Smooth muscle cell (in vitro differentiated cells): ENCODE measurements at regions not wholly inside any gene's neighbourhood (a gene's known extent, or its start where the extent isn't known, plus 50 kb on each side); places are given as distances from the start of the nearest gene placed in this dataset.

Source experiments
- DNase-seq: peaks from one replicate; lab custom pipeline; 2025; ENCODE audit not compliant: unreplicated experiment; lab: John Stamatoyannopoulos, UW
- H2AFZ ChIP-seq: fragments of 200-600 bp; sonication (generic); 2 replicates; pipeline ENCODE4 v1.6.0; 2016; ENCODE audit warnings: antibody characterized with exemption, low read depth, mild to moderate bottlenecking
- H3F3A ChIP-seq: fragments of 200-600 bp; sonication (generic); 2 replicates; pipeline ENCODE4 v1.6.0; 2017; ENCODE audit warnings: antibody characterized with exemption, low read depth
- H3K27ac ChIP-seq: fragments of 200-600 bp; sonication (generic); 2 replicates; pipeline ENCODE4 v1.5.1; 2016; ENCODE audit warnings: low read depth, mild to moderate bottlenecking
- H3K27me3 ChIP-seq: fragments of 200-600 bp; sonication (generic); 2 replicates; pipeline ENCODE4 v1.6.1; 2016; ENCODE audit warnings: low read depth, mild to moderate bottlenecking
- H3K36me3 ChIP-seq: fragments of 200-600 bp; sonication (generic); 2 replicates; pipeline ENCODE4 v1.5.1; 2016; ENCODE audit warnings: low read depth
- H3K4me1 ChIP-seq: fragments of 200-600 bp; sonication (generic); 2 replicates; pipeline ENCODE4 v1.5.1; 2016; ENCODE audit warnings: low read depth
- H3K4me2 ChIP-seq: fragments of 200-600 bp; sonication (generic); 2 replicates; pipeline ENCODE4 v1.6.0; 2016; ENCODE audit warnings: mild to moderate bottlenecking
- H3K4me3 ChIP-seq: fragments of 200-600 bp; sonication (generic); 2 replicates; pipeline ENCODE4 v1.5.1; 2016; ENCODE audit warnings: mild to moderate bottlenecking
- H3K79me2 ChIP-seq: fragments of 200-600 bp; sonication (generic); 2 replicates; pipeline ENCODE4 v1.6.0; 2016; ENCODE audit warnings: low read depth, mild to moderate bottlenecking
- H3K9ac ChIP-seq: fragments of 200-600 bp; sonication (generic); 2 replicates; pipeline ENCODE4 v1.6.0; 2016; ENCODE audit warnings: low read depth
- H3K9me3 ChIP-seq: fragments of 200-600 bp; sonication (generic); replicated peaks from 2 replicates; pipeline ENCODE4 v1.5.1; 2016; ENCODE audit warnings: low read depth
- H4K20me1 ChIP-seq: fragments of 200-600 bp; sonication (generic); 2 replicates; pipeline ENCODE4 v1.6.0; 2016; ENCODE audit warnings: low read depth
- WGBS: methylation state at CpG from one replicate; pipeline ENCODE4 v1.1.7; 2016; ENCODE audit warnings: low lambda C conversion rate; 5-methylcytosine and 5-hydroxymethylcytosine counted together
- TF ChIP-seq, protein P1 (sequence below): fragments of 200-600 bp; sonication (generic); IDR thresholded peaks from 2 replicates; pipeline ENCODE4 v1.5.1; 2017; ENCODE audit warnings: borderline replicate concordance, mild to moderate bottlenecking, antibody characterized with exemption; ENCODE audit not compliant: insufficient read depth, poor library complexity, severe bottlenecking

DNA sequence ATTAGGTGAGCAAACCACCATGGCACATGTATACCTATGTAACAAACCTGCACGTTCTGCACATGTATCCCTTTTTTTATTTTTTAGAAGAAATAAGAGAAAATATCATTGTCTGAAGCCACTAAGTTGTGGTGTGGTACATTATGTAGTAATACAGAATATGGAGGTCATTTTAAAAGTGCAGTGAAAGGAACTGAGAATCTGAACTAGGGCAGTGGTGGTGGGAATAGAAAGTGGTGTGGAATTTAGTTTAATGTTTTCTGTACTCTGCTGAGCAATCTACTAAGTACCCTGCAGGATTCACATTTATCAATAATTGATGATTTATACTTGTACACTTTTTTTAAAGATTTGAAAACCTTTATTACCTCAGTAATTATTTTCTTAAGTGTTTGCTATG lies 283.5 kb downstream of the CHL1 start:
- H3K27me3 ChIP-seq, result no peaks in the 10 kb centered on the region
- WGBS, result 77% methylated on average over 1 of the region's 1 CpG
- H4K20me1 ChIP-seq, result no peaks in the 10 kb centered on the region
- DNase-seq, result no peak
- H3K9ac ChIP-seq, result no peak overlapping the region
- no peak overlapping the region for H3K4me3 ChIP-seq
- TF ChIP-seq, protein P1, sequence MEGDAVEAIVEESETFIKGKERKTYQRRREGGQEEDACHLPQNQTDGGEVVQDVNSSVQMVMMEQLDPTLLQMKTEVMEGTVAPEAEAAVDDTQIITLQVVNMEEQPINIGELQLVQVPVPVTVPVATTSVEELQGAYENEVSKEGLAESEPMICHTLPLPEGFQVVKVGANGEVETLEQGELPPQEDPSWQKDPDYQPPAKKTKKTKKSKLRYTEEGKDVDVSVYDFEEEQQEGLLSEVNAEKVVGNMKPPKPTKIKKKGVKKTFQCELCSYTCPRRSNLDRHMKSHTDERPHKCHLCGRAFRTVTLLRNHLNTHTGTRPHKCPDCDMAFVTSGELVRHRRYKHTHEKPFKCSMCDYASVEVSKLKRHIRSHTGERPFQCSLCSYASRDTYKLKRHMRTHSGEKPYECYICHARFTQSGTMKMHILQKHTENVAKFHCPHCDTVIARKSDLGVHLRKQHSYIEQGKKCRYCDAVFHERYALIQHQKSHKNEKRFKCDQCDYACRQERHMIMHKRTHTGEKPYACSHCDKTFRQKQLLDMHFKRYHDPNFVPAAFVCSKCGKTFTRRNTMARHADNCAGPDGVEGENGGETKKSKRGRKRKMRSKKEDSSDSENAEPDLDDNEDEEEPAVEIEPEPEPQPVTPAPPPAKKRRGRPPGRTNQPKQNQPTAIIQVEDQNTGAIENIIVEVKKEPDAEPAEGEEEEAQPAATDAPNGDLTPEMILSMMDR, result no peak
- no peaks in the 10 kb centered on the region for H3K79me2 ChIP-seq
- no peak overlapping the region for H3K27ac ChIP-seq
- H3K4me1 ChIP-seq, result no peaks in the 10 kb centered on the region
- no peak overlapping the region for H3K4me2 ChIP-seq
- no peak overlapping the region for H2AFZ ChIP-seq
- no peaks in the 10 kb centered on the region for H3K36me3 ChIP-seq
- H3F3A ChIP-seq, result no peaks in the 10 kb centered on the region
- H3K9me3 ChIP-seq, result no peaks in the 10 kb centered on the region

DNA sequence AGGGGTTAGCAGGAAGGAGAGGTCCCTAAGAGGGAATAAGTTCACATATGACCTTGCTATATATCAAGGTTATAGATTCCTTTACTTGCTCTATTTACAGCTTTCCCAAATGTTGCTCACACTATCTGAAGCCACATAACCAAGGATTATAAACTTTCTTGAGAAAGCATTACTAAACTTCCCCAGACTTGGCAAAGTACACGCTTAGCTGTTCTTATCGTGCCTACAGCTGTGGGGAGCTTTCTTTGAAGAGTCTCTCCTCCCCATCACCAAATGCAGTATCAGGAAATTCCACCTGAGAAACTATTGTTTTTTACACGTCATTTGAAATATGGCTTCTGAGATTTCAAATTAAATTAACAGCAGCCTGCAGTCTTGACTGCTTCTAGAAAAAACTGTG lies 284.5 kb downstream of the CHL1 start:
- H3K4me1 ChIP-seq, result no peaks in the 10 kb centered on the region
- no peak overlapping the region for H2AFZ ChIP-seq
- H3K4me2 ChIP-seq, result no peak overlapping the region
- H3F3A ChIP-seq, result no peaks in the 10 kb centered on the region
- no peaks in the 10 kb centered on the region for H3K79me2 ChIP-seq
- H3K27ac ChIP-seq, result no peak overlapping the region
- 56% methylated on average over 3 of the region's 3 CpGs for WGBS
- no peak overlapping the region for H3K9ac ChIP-seq
- TF ChIP-seq, protein P1, result no peak
- DNase-seq, result no peak
- H3K27me3 ChIP-seq, result no peaks in the 10 kb centered on the region
- H4K20me1 ChIP-seq, result no peaks in the 10 kb centered on the region
- H3K36me3 ChIP-seq, result no peaks in the 10 kb centered on the region
- no peak overlapping the region for H3K4me3 ChIP-seq
- no peaks in the 10 kb centered on the region for H3K9me3 ChIP-seq

DNA sequence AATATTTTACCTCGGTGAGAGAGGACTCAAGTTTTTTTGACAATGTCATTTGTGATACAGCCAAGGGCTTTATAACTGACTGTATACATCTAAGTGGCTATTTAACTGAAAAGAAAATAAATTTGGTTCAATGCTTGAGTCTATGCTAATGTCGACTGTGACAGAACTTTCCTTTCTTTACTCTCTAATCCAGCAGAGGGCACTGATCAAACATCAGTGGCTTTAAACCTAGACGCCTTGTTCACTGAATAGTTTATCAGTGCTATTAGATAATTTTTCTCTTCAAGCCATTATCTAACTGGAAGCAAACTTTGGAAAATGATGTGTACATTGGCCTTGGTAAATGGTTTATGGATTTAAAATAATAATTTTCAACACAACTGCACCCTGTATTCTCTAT lies 285.1 kb downstream of the CHL1 start:
- Histone ChIP-seq H3K36me3 (no peaks in the 10 kb centered on the region), H3K79me2 (no peaks in the 10 kb centered on the region)

DNA sequence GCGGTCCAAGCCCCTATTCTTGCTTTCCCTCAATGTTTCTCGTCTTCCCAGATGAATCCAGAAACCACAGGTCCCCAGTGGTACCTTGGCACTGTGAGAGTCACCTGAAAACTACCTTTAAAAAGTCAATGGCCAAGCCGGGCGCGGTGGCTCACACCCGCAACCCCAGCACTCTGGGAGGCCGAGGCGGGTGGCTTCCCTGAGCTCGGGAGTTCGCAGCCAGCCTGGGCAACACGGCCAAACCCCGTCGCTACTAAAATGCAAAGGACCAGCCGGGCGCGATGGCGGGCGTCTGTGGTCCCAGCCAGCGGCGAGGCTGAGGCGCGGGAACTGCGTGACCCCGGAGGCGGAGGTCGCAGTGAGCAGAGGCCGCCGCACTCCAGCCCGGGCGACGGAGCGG lies 285.9 kb downstream of the CHL1 start:
- H3K4me3 ChIP-seq, result no peak overlapping the region
- TF ChIP-seq, protein P1, result no peak
- no peaks in the 10 kb centered on the region for H3K36me3 ChIP-seq
- H3K27ac ChIP-seq, result no peak overlapping the region
- H2AFZ ChIP-seq, result no peak overlapping the region
- no peaks in the 10 kb centered on the region for H3K27me3 ChIP-seq
- H3K4me1 ChIP-seq, result no peaks in the 10 kb centered on the region
- WGBS, result 96% methylated on average over 29 of the region's 32 CpGs
- H4K20me1 ChIP-seq, result no peaks in the 10 kb centered on the region
- H3K4me2 ChIP-seq, result no peak overlapping the region
- no peak overlapping the region for H3K9ac ChIP-seq
- DNase-seq, result no peak
- H3F3A ChIP-seq, result no peaks in the 10 kb centered on the region
- no peaks in the 10 kb centered on the region for H3K9me3 ChIP-seq
- no peaks in the 10 kb centered on the region for H3K79me2 ChIP-seq

More for the DNA sequence above, 285.1 kb downstream of the CHL1 start:
- no peak for DNase-seq
- 36% methylated on average over 3 of the region's 3 CpGs for WGBS
- H4K20me1 ChIP-seq, result no peaks in the 10 kb centered on the region
- H3K4me3 ChIP-seq, result no peak overlapping the region
- no peaks in the 10 kb centered on the region for H3K27me3 ChIP-seq
- H3K27ac ChIP-seq, result no peak overlapping the region
- no peaks in the 10 kb centered on the region for H3K4me1 ChIP-seq
- TF ChIP-seq, protein P1, result no peak
- H3K4me2 ChIP-seq, result no peak overlapping the region
- no peak overlapping the region for H2AFZ ChIP-seq
- H3K9ac ChIP-seq, result no peak overlapping the region
- no peaks in the 10 kb centered on the region for H3F3A ChIP-seq
- H3K9me3 ChIP-seq, result no peaks in the 10 kb centered on the region
